ENCODE measurements at regions not wholly inside any gene's neighbourhood (a gene's known extent, or its start where the extent isn't known, plus 50 kb on each side); places are given as distances from the start of the nearest gene placed in this dataset.
"Not testable (repeated sequence)": the region's sequence is repeated elsewhere in the genome, so short reads cannot be mapped to it uniquely, and the experiment has no call there.

- no peaks in the 10 kb centered on the region for H3K9me3 ChIP-seq
- no peak for TF ChIP-seq CTCF (IDR thresholded peaks at IDR 0.05)
- H3K27me3 ChIP-seq = no peaks in the 10 kb centered on the region
- peak in 2 of 4 donors; percentile 30 to 56 for DNase-seq
- no peak overlapping the region for H3K27ac ChIP-seq
- no peak overlapping the region for H3K4me3 ChIP-seq
- H3K4me1 ChIP-seq = peaks cover 0 to 7% of the 10 kb centered on the region in 2 donors
- intact Hi-C loops (cut with DNase I) = no loop called here
- no peak for ATAC-seq
- no peaks in the 10 kb centered on the region for H3K36me3 ChIP-seq
These were observed 107.8 kb downstream of the CRLF3 start for GRCh38 chr17:30716461-30717290.

DNA sequence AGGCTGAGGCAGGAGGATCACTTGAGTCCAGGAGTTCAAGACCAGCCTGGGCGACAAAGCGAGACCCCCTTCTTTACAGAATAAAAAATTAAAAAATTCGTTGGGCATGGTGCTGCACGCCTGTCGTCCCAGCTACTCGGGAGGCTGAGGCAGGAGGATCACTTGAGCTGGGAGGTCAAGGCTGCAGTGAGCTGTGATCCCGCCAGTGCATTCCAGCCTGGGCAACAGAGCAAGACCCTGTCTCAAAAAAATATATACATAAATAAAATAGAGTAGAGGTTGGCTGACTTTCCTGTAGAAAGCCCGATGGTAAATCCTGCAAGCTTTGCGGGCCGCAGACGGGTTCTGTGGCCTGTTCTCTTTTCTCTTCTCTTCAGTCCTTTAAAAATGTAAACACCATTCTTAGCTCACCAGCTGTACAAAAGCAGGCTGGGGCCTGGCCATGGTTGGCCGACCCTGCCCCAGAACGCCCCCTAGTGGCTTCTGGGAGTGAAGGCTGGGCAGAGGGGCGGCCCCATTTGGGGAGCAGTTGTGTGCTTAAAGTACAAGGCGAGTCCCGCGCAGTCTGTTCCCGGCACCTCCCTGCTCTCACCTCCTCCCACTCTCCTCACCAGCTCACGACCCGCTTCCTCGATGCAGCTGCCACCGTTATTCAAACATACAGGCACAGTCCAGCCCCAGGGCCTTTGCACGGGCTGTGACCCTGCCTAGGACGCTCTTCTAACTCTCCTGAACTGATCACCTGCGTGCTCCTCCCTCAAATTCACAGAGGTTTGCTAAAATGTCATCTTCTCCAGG is 109.5 kb downstream of the CRLF3 start:
- H3K27ac ChIP-seq; H3K4me3 ChIP-seq; H3K9me3 ChIP-seq; intact Hi-C loops (cut with DNase I); H3K27me3 ChIP-seq; H3K36me3 ChIP-seq: not testable (repeated sequence)
- DNase-seq = peak in 1 of 4 donors; percentile 84
- TF ChIP-seq CTCF (IDR thresholded peaks at IDR 0.05) = peak; percentile 50 to 72
- H3K4me1 ChIP-seq = peaks cover 0 to 21% of the 10 kb centered on the region in 2 donors
- ATAC-seq = peak; percentile 84

- H3K27me3 ChIP-seq = not testable (repeated sequence)
These were observed 110.7 kb downstream of the CRLF3 start for GRCh38 chr17:30713805-30714204.

DNA sequence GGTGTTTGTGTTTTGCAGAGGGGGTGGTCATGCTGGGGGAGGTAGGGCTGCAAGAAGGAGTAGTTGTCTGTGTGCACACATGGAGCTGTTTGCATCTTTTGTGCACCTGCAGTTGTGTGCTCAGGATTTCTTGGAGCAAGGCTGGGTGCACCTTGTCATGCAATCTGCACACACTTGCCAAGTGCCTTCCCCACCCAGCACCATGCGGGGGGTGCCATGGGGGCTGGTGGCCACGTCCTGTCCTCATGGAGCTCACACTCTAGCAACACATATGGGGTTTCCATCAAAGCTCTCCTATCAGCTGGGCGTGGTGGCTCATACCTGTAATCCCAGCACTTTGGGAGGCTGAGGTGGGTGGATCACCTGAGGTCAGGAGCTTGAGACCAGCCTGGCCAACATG is 111.6 kb downstream of the CRLF3 start:
- H3K36me3 ChIP-seq; H3K9me3 ChIP-seq; H3K27ac ChIP-seq; H3K4me3 ChIP-seq; intact Hi-C loops (cut with DNase I); H3K27me3 ChIP-seq; ATAC-seq: not testable (repeated sequence)
- peak in 1 of 4 donors; percentile 61 for DNase-seq
- peaks cover 0 to 30% of the 10 kb centered on the region in 2 donors for H3K4me1 ChIP-seq

More at GRCh38 chr17:30713805-30714204, 110.7 kb downstream of the CRLF3 start:
- intact Hi-C loops (cut with DNase I); DNase-seq; ATAC-seq; H3K9me3 ChIP-seq; H3K36me3 ChIP-seq; H3K27ac ChIP-seq; H3K4me3 ChIP-seq: not testable (repeated sequence)
- H3K4me1 ChIP-seq = peaks cover 0 to 27% of the 10 kb centered on the region in 2 donors

DNA sequence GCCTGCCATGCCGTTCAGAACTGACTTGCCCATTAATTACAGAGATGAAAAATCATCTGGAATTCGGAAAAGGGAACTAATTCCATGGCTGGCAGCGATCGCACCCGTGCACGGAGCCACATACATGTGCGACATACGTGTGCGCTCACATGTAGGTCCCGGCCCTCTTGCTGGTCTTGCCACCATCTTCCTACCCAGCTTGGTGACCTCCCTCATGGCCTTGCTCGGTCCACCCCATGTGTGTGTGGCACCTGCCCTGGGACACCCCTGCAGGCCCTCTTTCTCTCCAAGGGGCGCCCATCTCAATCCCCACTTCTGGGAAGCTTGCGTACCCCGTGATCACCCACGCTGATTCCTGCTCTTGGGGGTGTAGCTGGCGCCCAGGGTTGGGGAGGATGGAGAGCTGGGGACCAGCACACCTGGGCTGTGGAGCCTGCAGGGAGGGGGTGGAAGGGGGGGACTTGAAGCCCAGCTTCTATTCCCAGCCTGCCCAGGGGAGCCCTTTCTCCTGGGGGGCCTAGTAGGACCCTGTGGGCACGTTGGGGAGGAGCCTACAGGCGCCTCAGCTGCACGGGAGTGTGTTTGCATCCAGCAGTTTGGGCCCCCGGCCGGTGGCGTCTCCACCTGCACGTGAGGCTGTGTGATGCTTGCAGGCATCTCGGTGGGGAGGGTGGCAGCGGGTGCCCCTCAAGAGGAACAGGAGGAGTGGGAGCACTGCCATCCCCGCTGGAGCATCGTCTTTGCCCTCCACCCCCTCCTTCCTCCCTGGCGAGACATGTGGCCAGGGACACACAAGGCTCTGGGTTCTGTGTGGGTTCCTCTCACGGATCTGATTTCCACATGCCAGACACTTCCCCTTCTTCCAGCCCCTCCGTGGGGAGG is 112.6 kb downstream of the CRLF3 start:
- H3K27me3 ChIP-seq; H3K27ac ChIP-seq; H3K36me3 ChIP-seq; H3K9me3 ChIP-seq; intact Hi-C loops (cut with DNase I); H3K4me3 ChIP-seq; ATAC-seq: not testable (repeated sequence)
- DNase-seq = peak in 1 of 4 donors; percentile 74
- H3K4me1 ChIP-seq = peaks cover 0 to 40% of the 10 kb centered on the region in 2 donors

DNA sequence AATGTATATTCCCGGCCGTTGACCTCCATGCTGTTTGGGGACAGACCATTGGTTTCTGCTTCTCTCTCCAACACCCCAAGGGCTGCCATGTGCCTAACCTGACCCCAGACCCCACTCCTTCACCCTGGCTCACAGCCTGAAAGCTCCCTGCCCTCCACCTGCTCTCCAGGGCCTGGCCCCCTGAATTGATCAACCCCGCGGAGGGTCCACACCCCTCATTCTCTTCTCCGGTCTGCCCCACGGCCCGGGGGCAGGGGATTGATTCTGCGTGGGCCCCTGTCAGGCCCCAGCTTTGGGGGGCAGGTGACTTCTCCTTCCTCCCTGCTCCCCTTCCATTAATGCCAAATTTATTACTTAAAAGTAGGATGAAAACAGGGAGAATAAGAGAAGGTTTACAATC is 113.3 kb downstream of the CRLF3 start:
- peaks cover 0 to 45% of the 10 kb centered on the region in 2 donors for H3K4me1 ChIP-seq
- intact Hi-C loops (cut with DNase I); H3K4me3 ChIP-seq; H3K27ac ChIP-seq; H3K36me3 ChIP-seq; ATAC-seq; H3K9me3 ChIP-seq: not testable (repeated sequence)
- peak in 1 of 4 donors; percentile 41 for DNase-seq
- H3K27me3 ChIP-seq = peaks cover 0 to 17% of the 10 kb centered on the region in 2 donors

DNA sequence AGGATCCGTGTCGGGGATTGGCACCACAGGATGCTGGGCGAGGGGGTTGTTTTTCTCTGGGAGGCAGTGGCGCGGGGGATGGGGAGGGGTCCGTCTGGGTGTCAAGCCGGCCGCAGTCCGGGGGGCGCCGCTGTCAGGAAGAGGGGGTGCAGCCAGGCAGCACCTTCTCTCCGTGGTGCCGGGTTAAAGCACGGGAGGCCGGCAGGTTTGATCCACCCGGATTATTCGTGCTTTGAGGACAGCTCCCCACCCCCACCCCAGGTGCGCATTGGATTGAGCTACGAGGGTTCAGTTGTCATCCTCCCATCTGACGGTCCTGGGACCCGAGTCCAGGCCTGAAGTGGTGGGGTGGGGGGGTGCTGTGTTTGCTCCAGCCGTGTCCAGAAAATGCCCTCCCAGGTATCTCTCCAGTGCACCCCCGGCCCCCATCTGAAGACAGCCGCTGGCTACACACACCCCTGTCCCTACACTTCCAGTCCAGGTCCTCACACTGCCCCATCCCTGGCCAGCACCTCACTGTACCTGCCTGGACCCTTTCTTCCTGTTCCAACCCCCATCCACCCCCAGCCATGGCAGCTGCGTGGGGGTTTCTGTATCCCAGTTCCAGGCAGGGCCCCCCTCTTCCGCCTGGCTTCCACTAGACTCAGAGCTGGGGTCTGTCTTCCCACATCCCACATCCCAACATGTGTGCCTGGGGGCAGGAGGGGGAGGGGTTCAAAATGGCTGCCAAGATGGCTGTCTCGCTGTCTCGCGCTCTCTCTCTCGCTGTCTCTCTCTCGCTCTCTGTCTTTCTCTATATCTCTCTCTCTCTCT is 114.0 kb downstream of the CRLF3 start:
- Histone ChIP-seq H3K27me3 (peaks cover 0 to 24% of the 10 kb centered on the region in 2 donors), H3K4me3 (peak overlapping the region; percentile 66 to 67), H3K4me1 (peaks cover 0 to 50% of the 10 kb centered on the region in 2 donors)
- H3K9me3 ChIP-seq; H3K27ac ChIP-seq; H3K36me3 ChIP-seq; ATAC-seq; intact Hi-C loops (cut with DNase I): not testable (repeated sequence)
- DNase-seq = peak in 1 of 4 donors; percentile 37

GRCh38 chr17:30709561-30710275 is 114.8 kb downstream of the CRLF3 start:
- H3K36me3 ChIP-seq; H3K9me3 ChIP-seq; intact Hi-C loops (cut with DNase I); H3K27ac ChIP-seq: not testable (repeated sequence)
- Histone ChIP-seq H3K4me1 (peaks cover 0 to 50% of the 10 kb centered on the region in 2 donors), H3K4me3 (peak overlapping the region; percentile 66 to 67), H3K27me3 (peaks cover 0 to 29% of the 10 kb centered on the region in 2 donors)
- ATAC-seq (peak; percentile 1), DNase-seq (peak in 1 of 4 donors; percentile 81)

DNA sequence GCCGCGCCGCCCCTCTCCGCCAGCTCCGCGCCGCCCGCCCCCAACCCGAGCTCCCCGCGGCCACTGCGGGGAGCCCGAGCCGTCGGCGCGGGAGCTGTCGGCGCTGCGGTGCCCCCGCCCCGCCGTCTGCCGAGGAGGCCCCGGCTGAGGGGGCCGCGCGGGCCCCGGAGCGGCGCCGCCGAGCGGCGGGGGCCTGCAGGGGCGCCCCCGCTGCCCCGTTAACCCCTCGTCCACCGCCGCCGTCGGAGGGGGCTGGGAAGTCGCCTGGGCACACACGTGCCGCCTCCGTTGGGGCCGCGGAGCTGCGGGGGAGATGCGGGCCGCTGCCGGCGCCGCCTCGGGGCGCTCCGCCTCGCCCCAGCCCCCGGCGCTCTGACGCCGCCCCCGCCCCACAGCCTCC is 115.4 kb downstream of the CRLF3 start:
- intact Hi-C loops (cut with DNase I); H3K9me3 ChIP-seq; ATAC-seq; H3K36me3 ChIP-seq: not testable (repeated sequence)
- peaks cover 0 to 29% of the 10 kb centered on the region in 2 donors for H3K27me3 ChIP-seq
- DNase-seq = peak in 2 of 4 donors; percentile 34 to 78
- H3K4me1 ChIP-seq = peaks cover 0 to 50% of the 10 kb centered on the region in 2 donors
- peak overlapping the region in 1 of 2 donors; percentile 60 for H3K27ac ChIP-seq
- peak overlapping the region; percentile 66 to 67 for H3K4me3 ChIP-seq

Measured in left lung (tissue), 4 donors.